SJSA1 (cell line): ENCODE measurements at regions not wholly inside any gene's neighbourhood (a gene's known extent, or its start where the extent isn't known, plus 50 kb on each side); places are given as distances from the start of the nearest gene placed in this dataset.
A peak's percentile ranks its signal among the peaks of the same experiment; 100 is the strongest.
"Not testable (repeated sequence)": the region's sequence is repeated elsewhere in the genome, so short reads cannot be mapped to it uniquely, and the experiment has no call there.

Experiments used
- DNase-seq, 2 experiments: peaks; one replicate each; pipeline ENCODE4 v3.0.0-alpha.2; 2015 to 2020; ENCODE audit warnings: low spot score in 2 of 2, low read depth in 1 of 2
- H3K27ac ChIP-seq: fragments of 250-450 bp; sonication (Bioruptor Pico); 2 replicates; pipeline ENCODE4 v1.5.1; 2020; ENCODE audit warnings: mild to moderate bottlenecking, moderate library complexity
- H3K27me3 ChIP-seq: fragments of 250-450 bp; sonication (Bioruptor Pico); replicated peaks from 2 replicates; pipeline ENCODE4 v1.5.1; 2020; ENCODE audit warnings: mild to moderate bottlenecking, moderate library complexity
- H3K36me3 ChIP-seq: fragments of 250-450 bp; sonication (Bioruptor Pico); 2 replicates; pipeline ENCODE4 v1.5.1; 2020; ENCODE audit warnings: mild to moderate bottlenecking
- H3K4me1 ChIP-seq: fragments of 250-450 bp; sonication (Bioruptor Pico); replicated peaks from 2 replicates; pipeline ENCODE4 v1.6.1; 2021; ENCODE audit warnings: mild to moderate bottlenecking
- H3K4me3 ChIP-seq: fragments of 250-450 bp; sonication (Bioruptor Pico); 2 replicates; pipeline ENCODE4 v1.5.1; 2020; ENCODE audit warnings: mild to moderate bottlenecking
- H3K9me3 ChIP-seq: fragments of 250-450 bp; sonication (Bioruptor Pico); replicated peaks from 2 replicates; pipeline ENCODE4 v1.5.1; 2020; ENCODE audit warnings: mild to moderate bottlenecking

DNA sequence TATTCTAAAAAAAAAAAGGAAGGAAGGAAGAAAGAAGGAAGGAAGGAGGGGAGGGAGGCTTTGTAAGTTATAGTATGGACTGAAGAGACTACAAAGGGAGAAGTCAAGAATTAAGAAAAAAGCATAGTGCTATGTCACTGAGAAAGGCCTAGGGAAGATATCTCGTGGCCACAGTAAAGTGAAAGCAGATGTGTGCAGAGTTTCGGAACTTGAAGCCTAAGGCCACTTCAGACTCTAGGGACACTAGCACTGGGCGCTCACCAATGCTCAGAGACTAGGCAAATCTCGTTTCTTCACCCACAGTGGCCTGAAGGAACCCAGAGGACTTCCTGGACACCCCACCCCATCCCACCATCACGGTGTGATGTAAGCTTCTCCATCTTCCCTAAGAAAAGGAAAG lies 181.4 kb upstream of the TRPM3 start:
- Histone ChIP-seq H3K27ac (no peak overlapping the region), H3K9me3 (no peaks in the 10 kb centered on the region), H3K4me1 (no peaks in the 10 kb centered on the region), H3K4me3 (no peak overlapping the region), H3K27me3 (no peaks in the 10 kb centered on the region), H3K36me3 (no peaks in the 10 kb centered on the region)
- no peak for DNase-seq

DNA sequence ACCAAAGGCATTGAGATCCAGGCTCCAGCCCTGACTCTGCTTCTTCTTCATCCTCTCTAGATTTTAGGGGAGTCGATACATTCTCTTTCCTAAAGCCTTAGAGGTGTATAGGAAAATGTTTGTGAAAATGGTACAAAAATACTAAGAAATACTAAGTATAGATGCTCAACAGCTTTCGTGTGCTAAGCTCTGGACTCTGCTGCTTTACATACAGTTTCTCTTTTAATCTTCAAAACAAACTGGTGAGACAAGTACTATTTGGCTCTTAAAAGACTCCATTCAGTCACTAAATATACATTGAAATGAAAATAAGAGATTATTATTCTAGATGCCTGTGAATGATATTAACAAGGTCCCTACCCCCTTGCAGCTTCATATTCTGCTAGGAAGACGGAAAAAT lies 174.5 kb upstream of the TRPM3 start:
- DNase-seq = no peak
- H3K9me3 ChIP-seq = no peaks in the 10 kb centered on the region
- H3K36me3 ChIP-seq = no peaks in the 10 kb centered on the region
- H3K4me1 ChIP-seq = no peaks in the 10 kb centered on the region
- no peak overlapping the region for H3K27ac ChIP-seq
- H3K4me3 ChIP-seq = no peak overlapping the region
- no peaks in the 10 kb centered on the region for H3K27me3 ChIP-seq

DNA sequence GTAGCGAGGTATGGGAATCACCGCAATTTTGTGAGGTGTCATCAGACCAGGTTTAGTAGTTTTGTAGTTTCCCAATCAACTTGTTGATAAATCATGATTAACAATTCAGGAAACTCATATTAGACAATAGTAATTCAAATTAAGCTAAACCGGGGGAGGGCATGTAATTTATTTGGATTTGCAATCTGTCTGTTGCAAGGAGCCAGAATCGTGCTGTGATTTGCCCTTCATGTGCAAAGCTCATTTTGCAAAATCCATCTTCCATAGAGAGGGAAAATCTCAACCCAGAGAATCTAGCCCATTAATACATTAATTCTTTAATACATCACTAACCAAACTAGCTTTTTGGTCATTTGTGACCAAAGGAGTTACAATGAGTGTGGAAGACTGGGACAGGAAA lies 164.7 kb upstream of the TRPM3 start:
- Histone ChIP-seq H3K27ac (no peak overlapping the region), H3K4me3 (no peak overlapping the region), H3K36me3 (no peaks in the 10 kb centered on the region), H3K9me3 (no peaks in the 10 kb centered on the region), H3K27me3 (no peaks in the 10 kb centered on the region), H3K4me1 (no peaks in the 10 kb centered on the region)
- no peak for DNase-seq

GRCh38 chr9:71285191-71285656 lies 163.8 kb upstream of the TRPM3 start:
- no peak overlapping the region for H3K4me3 ChIP-seq
- H3K27me3 ChIP-seq = no peaks in the 10 kb centered on the region
- peak in 1 of 2 experiments; percentile 37 for DNase-seq
- no peaks in the 10 kb centered on the region for H3K9me3 ChIP-seq
- H3K4me1 ChIP-seq = no peaks in the 10 kb centered on the region
- no peak overlapping the region for H3K27ac ChIP-seq
- H3K36me3 ChIP-seq = no peaks in the 10 kb centered on the region

DNA sequence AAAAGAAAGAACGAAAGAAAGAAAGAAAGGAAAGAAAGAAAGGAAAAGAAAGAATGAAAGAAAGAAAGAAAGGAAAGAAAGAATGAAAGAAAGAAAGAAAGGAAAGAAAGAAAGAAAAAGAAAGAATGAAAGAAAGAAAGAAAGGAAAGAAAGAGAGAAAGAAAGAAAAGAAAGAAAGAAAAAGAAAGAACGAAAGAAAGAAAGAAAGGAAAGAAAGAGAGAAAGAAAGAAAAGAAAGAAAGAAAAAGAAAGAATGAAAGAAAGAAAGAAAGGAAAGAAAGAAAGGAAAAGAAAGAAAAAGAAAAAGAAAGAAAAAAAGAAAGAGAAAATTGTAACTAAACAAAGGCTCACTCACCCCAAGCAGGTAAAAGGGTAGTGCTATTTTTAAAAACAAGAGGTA lies 160.7 kb upstream of the TRPM3 start:
- not testable (repeated sequence) for H3K36me3 ChIP-seq, H3K27me3 ChIP-seq, H3K4me3 ChIP-seq, H3K4me1 ChIP-seq, DNase-seq, H3K9me3 ChIP-seq, H3K27ac ChIP-seq

DNA sequence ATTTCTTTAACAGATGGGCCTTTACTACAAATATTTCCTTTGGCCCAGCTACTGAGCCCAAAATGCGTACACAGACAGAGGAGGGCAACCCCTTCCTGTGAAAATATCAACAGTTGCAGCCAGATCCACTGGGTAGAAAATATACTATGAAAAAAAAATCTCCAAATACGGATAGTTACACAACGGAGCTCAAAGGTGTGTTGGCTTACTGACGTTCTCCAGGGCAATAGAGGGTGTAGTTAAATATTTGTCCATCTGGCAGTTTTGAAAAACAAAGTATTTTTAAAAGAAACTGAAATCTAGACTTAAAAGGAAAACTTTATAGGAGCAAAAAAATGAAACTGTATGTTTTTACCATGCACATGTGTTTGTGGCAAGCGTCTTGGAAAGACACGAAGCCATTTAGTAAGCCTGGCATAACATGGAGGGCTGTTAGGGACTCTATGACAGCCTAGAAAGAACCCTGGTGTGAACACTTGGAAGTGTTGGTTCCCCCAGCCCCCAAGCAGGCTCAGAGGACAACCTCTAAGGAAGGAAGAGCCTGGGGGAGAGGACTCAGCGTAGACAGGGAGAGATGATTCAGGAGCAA lies 157.8 kb upstream of the TRPM3 start:
- H3K9me3 ChIP-seq = no peaks in the 10 kb centered on the region
- no peak for DNase-seq
- no peaks in the 10 kb centered on the region for H3K4me1 ChIP-seq
- no peaks in the 10 kb centered on the region for H3K36me3 ChIP-seq
- H3K27ac ChIP-seq = no peak overlapping the region
- H3K27me3 ChIP-seq = no peaks in the 10 kb centered on the region
- H3K4me3 ChIP-seq = no peak overlapping the region

GRCh38 chr9:71273613-71274012 lies 152.2 kb upstream of the TRPM3 start:
- no peaks in the 10 kb centered on the region for H3K27me3 ChIP-seq
- no peaks in the 10 kb centered on the region for H3K9me3 ChIP-seq
- no peak overlapping the region for H3K4me3 ChIP-seq
- H3K4me1 ChIP-seq = no peaks in the 10 kb centered on the region
- no peak for DNase-seq
- no peaks in the 10 kb centered on the region for H3K36me3 ChIP-seq
- no peak overlapping the region for H3K27ac ChIP-seq

- no peak for DNase-seq
- Histone ChIP-seq H3K4me3 (no peak overlapping the region), H3K27me3 (no peaks in the 10 kb centered on the region), H3K9me3 (no peaks in the 10 kb centered on the region), H3K4me1 (no peaks in the 10 kb centered on the region), H3K27ac (no peak overlapping the region), H3K36me3 (no peaks in the 10 kb centered on the region)
These were observed 150.2 kb upstream of the TRPM3 start for GRCh38 chr9:71271602-71272001.

GRCh38 chr9:71270554-71270953 lies 149.1 kb upstream of the TRPM3 start:
- Histone ChIP-seq H3K9me3 (no peaks in the 10 kb centered on the region), H3K27me3 (no peaks in the 10 kb centered on the region), H3K4me3 (no peak overlapping the region), H3K36me3 (no peaks in the 10 kb centered on the region), H3K4me1 (no peaks in the 10 kb centered on the region), H3K27ac (no peak overlapping the region)
- no peak for DNase-seq

DNA sequence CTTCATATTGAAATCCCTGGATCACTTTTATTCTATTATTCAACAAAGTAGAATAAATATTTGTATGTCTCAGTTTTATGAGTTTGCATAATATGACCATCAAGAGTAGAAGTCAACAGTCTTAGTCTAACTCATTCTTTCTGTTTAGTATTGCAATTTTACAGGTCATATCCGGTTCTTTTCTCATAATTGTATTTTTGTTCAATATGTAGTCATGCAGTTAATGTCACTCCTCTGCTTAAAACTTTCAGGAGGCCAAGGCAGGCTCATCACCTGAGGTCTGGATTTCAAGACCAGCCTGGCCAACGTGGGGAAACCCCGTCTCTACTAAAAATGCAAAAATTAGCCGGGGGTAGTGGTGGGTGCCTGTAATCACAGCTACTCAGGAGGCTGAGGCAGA lies 148.4 kb upstream of the TRPM3 start:
- Histone ChIP-seq H3K4me1 (no peaks in the 10 kb centered on the region), H3K4me3 (no peak overlapping the region), H3K36me3 (no peaks in the 10 kb centered on the region), H3K27me3 (no peaks in the 10 kb centered on the region), H3K27ac (no peak overlapping the region), H3K9me3 (no peaks in the 10 kb centered on the region)
- DNase-seq = no peak

GRCh38 chr9:71268871-71269635 lies 147.6 kb upstream of the TRPM3 start:
- no peak overlapping the region for H3K4me3 ChIP-seq
- DNase-seq = no peak
- no peaks in the 10 kb centered on the region for H3K4me1 ChIP-seq
- no peaks in the 10 kb centered on the region for H3K36me3 ChIP-seq
- no peaks in the 10 kb centered on the region for H3K27me3 ChIP-seq
- no peak overlapping the region for H3K27ac ChIP-seq
- no peaks in the 10 kb centered on the region for H3K9me3 ChIP-seq

GRCh38 chr9:71263451-71263850 lies 142.0 kb upstream of the TRPM3 start:
- DNase-seq = no peak
- Histone ChIP-seq H3K27me3 (no peaks in the 10 kb centered on the region), H3K27ac (no peak overlapping the region), H3K4me1 (no peaks in the 10 kb centered on the region), H3K9me3 (no peaks in the 10 kb centered on the region), H3K4me3 (no peak overlapping the region), H3K36me3 (no peaks in the 10 kb centered on the region)

DNA sequence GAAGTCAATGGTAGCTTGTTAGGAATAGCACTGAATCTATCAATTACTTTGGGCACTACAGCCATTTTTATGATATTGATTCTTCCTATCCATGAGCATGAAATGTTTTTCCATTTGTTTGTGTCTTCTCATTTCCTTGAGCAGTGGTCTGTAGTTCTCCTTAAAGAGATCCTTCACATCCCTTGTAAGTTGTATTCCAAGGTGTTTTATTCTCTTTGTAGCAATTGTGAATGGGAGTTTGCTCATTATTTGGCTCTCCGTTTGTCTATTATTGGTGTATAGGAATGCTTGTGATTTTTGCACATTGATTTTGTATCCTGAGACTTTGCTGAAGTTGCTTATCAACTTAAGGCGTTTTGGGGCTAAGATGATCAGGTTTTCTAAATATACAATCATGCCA lies 139.0 kb upstream of the TRPM3 start:
- H3K27me3 ChIP-seq, H3K4me3 ChIP-seq, H3K36me3 ChIP-seq, H3K9me3 ChIP-seq, H3K4me1 ChIP-seq, H3K27ac ChIP-seq, DNase-seq: not testable (repeated sequence)

DNA sequence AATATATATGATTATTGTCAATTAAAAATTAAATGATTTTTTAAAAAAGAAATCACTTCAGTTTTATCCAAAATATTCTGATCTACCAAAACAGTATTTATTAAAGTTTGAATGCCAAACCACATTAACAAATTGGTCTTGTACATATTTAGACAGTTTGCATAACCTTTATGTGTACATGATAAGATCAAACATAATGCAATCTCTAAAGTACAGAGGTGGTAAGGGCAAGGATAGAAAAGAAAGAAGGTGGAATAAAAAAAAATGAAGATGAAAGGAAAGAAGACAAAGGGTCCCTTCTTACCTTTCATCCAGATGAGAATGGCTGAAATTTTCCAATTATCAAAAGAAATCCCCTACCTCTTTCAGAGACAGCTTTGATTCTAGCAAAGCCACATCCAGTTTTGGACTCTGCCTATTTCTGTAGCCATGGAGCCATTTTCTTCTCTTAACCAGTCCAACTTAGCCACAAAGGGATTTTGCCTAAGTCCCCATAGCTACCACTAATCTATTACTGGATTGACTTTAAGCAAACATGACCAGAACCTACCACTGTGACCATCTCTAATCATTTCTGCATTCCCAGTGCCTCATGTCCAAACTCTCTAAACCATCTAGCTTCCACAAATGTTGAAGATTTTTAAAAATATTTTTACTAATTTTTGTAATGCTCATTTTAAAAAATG lies 133.3 kb upstream of the TRPM3 start:
- no peak for DNase-seq
- Histone ChIP-seq H3K36me3 (no peaks in the 10 kb centered on the region), H3K9me3 (no peaks in the 10 kb centered on the region), H3K27me3 (no peaks in the 10 kb centered on the region), H3K27ac (no peak overlapping the region), H3K4me3 (no peak overlapping the region), H3K4me1 (no peaks in the 10 kb centered on the region)
